Mucosa of stomach (tissue), 1 donor: ENCODE measurements at regions not wholly inside any gene's neighbourhood (a gene's known extent, or its start where the extent isn't known, plus 50 kb on each side); places are given as distances from the start of the nearest gene placed in this dataset.

ENCODE experiments used
- H3K27me3 ChIP-seq: one replicate; pipeline ENCODE4 v1.7.0; 2013; ENCODE audit warnings: mild to moderate bottlenecking, low read length; ENCODE audit not compliant: control insufficient read depth, insufficient read depth
- H3K36me3 ChIP-seq: one replicate; pipeline ENCODE4 v1.7.0; 2013; ENCODE audit warnings: low read length; ENCODE audit not compliant: control insufficient read depth, insufficient read depth
- H3K4me1 ChIP-seq: one replicate; pipeline ENCODE4 v1.7.0; 2013; ENCODE audit warnings: mild to moderate bottlenecking, low read length; ENCODE audit not compliant: control insufficient read depth, insufficient read depth
- H3K4me3 ChIP-seq: one replicate; pipeline ENCODE4 v1.7.0; 2013; ENCODE audit warnings: low read length
- H3K9ac ChIP-seq: one replicate; pipeline ENCODE4 v1.7.0; 2013; ENCODE audit warnings: mild to moderate bottlenecking, low read length, moderate library complexity
- H3K9me3 ChIP-seq: one replicate; pipeline ENCODE4 v1.7.0; 2013; ENCODE audit warnings: mild to moderate bottlenecking, low read length, moderate library complexity; ENCODE audit not compliant: control insufficient read depth
- donor health status: Pancreatic carcinoma.

DNA sequence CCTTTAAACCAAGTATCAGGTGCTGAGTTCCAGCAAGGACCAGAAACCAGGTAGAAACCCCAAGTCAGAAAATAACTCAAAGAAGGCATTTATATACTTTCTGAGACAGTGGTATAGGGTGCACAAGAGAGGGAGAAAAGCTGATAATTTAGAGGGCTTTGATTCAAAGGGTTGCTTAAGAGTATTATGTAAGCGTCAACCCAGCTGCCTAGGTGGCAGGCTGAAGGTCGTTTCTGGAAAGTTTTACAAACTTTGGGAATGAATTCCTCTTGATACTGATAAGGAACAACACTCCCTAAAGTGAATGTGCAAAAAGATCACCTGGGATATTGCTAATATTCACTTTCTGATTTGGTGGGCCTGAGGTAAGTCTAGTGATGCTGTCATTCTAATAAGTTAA, 800.7 kb downstream of the MAFB start:
- Histone ChIP-seq H3K27me3 (no peaks in the 10 kb centered on the region), H3K4me3 (no peak overlapping the region), H3K9me3 (no peaks in the 10 kb centered on the region), H3K9ac (no peak overlapping the region), H3K4me1 (no peaks in the 10 kb centered on the region), H3K36me3 (no peaks in the 10 kb centered on the region)

DNA sequence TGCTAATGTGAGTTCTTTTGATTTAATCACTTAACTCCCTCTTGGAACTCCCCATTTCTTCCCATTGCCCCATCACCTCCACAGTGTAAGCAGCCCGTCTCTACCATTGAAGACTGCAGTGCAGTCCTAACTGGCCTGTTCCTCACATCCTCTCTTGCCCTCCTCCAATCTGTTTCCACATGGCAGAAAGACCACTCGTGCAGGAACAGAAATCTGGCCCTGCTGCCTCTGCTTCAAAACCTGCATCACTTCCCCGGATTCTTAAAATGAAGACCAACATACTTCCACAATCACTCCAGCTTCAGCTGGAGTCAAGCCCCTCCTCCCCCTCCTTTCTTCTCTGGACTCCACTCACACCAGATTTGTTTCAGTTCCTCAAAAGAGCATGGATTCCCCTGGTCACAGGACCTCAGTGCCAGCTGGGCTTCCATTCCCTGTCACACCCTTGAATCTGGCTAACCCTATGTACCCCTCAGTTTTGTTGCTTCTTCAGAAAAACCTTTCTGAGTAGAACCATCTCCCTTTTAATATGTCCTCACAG, 802.3 kb downstream of the MAFB start:
- Histone ChIP-seq H3K4me3 (no peak overlapping the region), H3K27me3 (no peaks in the 10 kb centered on the region), H3K36me3 (no peaks in the 10 kb centered on the region), H3K9me3 (no peaks in the 10 kb centered on the region), H3K9ac (no peak overlapping the region), H3K4me1 (no peaks in the 10 kb centered on the region)

DNA sequence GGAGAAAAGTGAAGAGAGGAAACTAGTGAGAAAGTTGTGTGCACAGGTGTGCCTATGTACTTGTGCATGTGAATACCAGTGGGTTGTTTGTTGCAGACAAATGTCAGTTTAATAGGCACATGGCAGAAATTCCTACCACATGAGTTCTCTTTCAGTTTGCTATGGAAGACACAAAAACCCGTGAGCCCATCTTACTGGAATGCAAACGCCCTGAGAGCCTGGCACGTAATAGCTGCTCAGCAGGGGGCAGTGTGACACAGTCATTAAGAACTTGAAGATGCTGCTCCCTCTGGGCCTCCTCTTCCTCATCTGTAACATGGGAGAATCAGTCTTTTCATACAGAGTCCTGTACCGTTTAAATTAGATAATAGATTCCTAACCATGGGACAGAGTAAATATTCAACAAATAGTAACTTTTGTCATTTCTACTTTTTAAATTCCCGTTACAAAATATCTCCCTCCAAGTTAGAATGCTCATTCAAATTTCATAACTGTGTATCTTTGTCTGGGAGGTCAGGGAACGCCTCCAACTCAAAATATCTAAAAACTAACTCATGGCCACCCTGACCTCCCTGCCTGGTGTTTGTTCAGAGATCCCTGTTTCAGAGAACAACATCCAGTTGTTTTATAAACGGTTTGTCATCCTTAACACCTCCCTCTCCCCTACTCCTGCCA, 802.9 kb downstream of the MAFB start:
- no peaks in the 10 kb centered on the region for H3K36me3 ChIP-seq
- H3K9ac ChIP-seq, result no peak overlapping the region
- H3K4me3 ChIP-seq, result no peak overlapping the region
- no peaks in the 10 kb centered on the region for H3K27me3 ChIP-seq
- H3K9me3 ChIP-seq, result no peaks in the 10 kb centered on the region
- H3K4me1 ChIP-seq, result no peaks in the 10 kb centered on the region

- Histone ChIP-seq H3K9ac (no peak overlapping the region), H3K36me3 (no peaks in the 10 kb centered on the region), H3K4me1 (no peaks in the 10 kb centered on the region), H3K9me3 (no peaks in the 10 kb centered on the region), H3K27me3 (no peaks in the 10 kb centered on the region), H3K4me3 (no peak overlapping the region)
Measured at GRCh38 chr20:39882806-39883205, 806.2 kb downstream of the MAFB start.

GRCh38 chr20:39880890-39881289, 808.1 kb downstream of the MAFB start:
- no peaks in the 10 kb centered on the region for H3K4me1 ChIP-seq

DNA sequence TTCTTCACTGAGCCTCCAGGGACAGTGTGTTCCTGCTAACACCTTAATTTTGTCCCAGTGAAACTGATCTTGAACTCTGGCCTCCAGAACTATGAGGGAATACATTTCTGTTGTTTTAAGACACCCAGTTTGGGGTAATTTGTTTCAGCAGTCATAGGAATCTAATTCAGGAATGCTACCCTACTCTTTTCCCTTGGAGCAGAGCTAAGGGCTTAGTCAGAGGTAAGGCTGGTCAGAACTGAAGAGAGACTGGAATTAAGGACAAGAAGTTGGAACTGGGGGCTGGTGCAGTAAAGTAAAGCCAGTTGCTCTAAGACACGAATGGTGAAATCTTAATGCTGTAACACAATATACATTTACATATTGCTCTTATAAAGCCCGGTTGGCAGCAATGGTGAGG, 809.7 kb downstream of the MAFB start:
- Histone ChIP-seq H3K9me3 (no peaks in the 10 kb centered on the region), H3K36me3 (no peaks in the 10 kb centered on the region), H3K4me3 (no peak overlapping the region), H3K4me1 (no peaks in the 10 kb centered on the region), H3K27me3 (no peaks in the 10 kb centered on the region), H3K9ac (no peak overlapping the region)

More at GRCh38 chr20:39880890-39881289, 808.1 kb downstream of the MAFB start:
- no peak overlapping the region for H3K9ac ChIP-seq
- H3K27me3 ChIP-seq, result no peaks in the 10 kb centered on the region
- H3K4me3 ChIP-seq, result no peak overlapping the region
- H3K9me3 ChIP-seq, result no peaks in the 10 kb centered on the region
- no peaks in the 10 kb centered on the region for H3K36me3 ChIP-seq

DNA sequence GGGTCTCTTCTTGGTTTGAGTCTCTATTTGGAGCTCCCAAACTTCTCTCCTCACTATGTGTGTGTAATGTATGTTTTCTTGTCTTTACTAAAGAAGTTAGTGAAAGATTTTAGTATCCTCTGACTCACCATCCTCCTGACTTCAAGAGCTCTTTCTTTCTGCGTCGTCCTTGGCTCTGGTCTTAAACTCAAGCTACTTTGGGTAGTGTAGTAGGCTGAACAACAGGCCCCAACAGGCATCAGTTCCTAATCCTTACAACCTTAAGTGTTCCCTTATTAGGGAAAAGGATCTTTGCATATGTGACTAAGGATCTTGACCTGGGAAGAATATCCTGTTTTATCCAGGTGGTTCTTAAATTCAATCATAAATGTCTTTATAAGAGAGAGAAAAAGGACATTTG, 810.2 kb downstream of the MAFB start:
- H3K4me3 ChIP-seq, result no peak overlapping the region
- H3K36me3 ChIP-seq, result no peaks in the 10 kb centered on the region
- H3K4me1 ChIP-seq, result no peaks in the 10 kb centered on the region
- no peaks in the 10 kb centered on the region for H3K27me3 ChIP-seq
- H3K9ac ChIP-seq, result no peak overlapping the region
- H3K9me3 ChIP-seq, result no peaks in the 10 kb centered on the region

- Histone ChIP-seq H3K9ac (no peak overlapping the region), H3K9me3 (no peaks in the 10 kb centered on the region), H3K4me1 (no peaks in the 10 kb centered on the region), H3K27me3 (no peaks in the 10 kb centered on the region), H3K4me3 (no peak overlapping the region), H3K36me3 (no peaks in the 10 kb centered on the region)
Measured at GRCh38 chr20:39878320-39878719, 810.7 kb downstream of the MAFB start.

GRCh38 chr20:39877788-39878187, 811.2 kb downstream of the MAFB start:
- H3K9me3 ChIP-seq, result no peaks in the 10 kb centered on the region
- H3K9ac ChIP-seq, result no peak overlapping the region
- no peaks in the 10 kb centered on the region for H3K4me1 ChIP-seq
- H3K27me3 ChIP-seq, result no peaks in the 10 kb centered on the region
- H3K4me3 ChIP-seq, result no peak overlapping the region
- no peaks in the 10 kb centered on the region for H3K36me3 ChIP-seq

DNA sequence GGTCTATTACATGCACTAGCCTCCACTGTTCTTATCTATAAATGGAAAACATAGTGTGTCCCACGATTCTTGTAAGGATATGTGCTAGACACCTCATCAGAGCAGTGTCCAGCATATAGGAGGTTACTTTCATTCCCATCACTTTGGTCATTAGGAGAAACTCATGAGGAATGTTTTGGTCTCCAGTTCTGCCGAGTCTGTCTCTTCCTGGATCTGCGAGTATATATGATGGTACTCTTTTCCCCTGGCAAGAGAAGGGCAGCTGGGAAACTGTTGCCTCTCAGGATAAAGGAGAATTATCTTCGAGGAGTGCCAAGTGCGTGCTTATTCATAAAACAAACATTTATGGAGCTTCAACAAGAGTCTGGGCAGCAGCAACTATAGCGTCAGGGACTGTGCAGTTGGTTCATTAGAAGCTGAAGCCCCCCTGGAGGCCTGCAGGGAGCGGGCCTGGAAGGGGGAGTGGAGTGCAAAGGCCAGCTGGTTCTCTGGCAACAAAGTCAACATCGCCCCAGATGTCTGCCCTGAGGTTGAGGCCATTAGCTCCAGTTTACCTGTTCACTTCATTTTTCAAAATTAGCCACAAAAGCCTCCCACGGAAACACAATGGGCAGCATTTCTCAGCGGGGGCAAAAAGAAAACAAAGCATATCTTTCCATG, 811.9 kb downstream of the MAFB start:
- Histone ChIP-seq H3K9ac (no peak overlapping the region), H3K27me3 (no peaks in the 10 kb centered on the region), H3K36me3 (no peaks in the 10 kb centered on the region), H3K4me3 (no peak overlapping the region), H3K9me3 (no peaks in the 10 kb centered on the region), H3K4me1 (no peaks in the 10 kb centered on the region)

- H3K4me3 ChIP-seq, result no peak overlapping the region
- no peaks in the 10 kb centered on the region for H3K9me3 ChIP-seq
- no peaks in the 10 kb centered on the region for H3K27me3 ChIP-seq
- no peaks in the 10 kb centered on the region for H3K4me1 ChIP-seq
- H3K9ac ChIP-seq, result no peak overlapping the region
- no peaks in the 10 kb centered on the region for H3K36me3 ChIP-seq
Measured at GRCh38 chr20:39875492-39876110, 813.4 kb downstream of the MAFB start.
